Omental fat pad (tissue), 3 donors: ENCODE measurements at regions not wholly inside any gene's neighbourhood (a gene's known extent, or its start where the extent isn't known, plus 50 kb on each side); places are given as distances from the start of the nearest gene placed in this dataset.

Experiments used
- ATAC-seq: fragments of 150-250 bp; one replicate; pipeline ENCODE4 v1.9.1; 2016; ENCODE audit warnings: mild to moderate bottlenecking, moderate library complexity; ENCODE audit not compliant: low FRiP score
- DNase-seq: peaks from one replicate; pipeline ENCODE4 v3.0.0-alpha.2; 2019; ENCODE audit warnings: low spot score
- CTCF ChIP-seq, 3 donors: fragments of 450-650 bp; IDR thresholded peaks; one replicate each; pipeline ENCODE4 v1.5.1; 2016 to 2017; ENCODE audit warnings: antibody characterized with exemption in 3 of 3, mild to moderate bottlenecking in 3 of 3, moderate library complexity in 2 of 3

DNA sequence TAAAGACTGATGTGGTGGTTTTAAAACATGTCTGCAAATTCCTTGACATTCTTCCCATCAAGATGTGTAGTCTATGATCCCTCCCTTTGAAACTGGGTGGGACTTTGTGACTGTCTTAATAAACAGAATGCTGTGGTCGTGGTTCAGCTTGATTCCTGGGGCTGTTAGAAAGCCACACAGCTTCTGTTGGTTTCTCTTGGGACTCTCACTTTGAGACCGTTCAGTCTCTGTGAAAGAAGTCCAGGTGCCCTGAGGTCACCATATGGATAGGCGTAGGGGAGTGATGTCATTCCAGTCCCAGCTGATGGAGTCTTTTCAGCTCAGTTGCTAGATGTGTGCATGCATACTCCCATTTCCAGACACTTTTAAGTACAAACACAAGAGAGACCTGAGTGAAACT lies 216.6 kb downstream of the KDR start:
- DNase-seq (no peak), ATAC-seq (no peak)
- TF ChIP-seq CTCF (IDR thresholded peaks at IDR 0.05) = no peak

- TF ChIP-seq CTCF (IDR thresholded peaks at IDR 0.05) = no peak
- DNase-seq (no peak), ATAC-seq (no peak)
Observed at GRCh38 chr4:54904953-54905352, 220.4 kb downstream of the KDR start.

DNA sequence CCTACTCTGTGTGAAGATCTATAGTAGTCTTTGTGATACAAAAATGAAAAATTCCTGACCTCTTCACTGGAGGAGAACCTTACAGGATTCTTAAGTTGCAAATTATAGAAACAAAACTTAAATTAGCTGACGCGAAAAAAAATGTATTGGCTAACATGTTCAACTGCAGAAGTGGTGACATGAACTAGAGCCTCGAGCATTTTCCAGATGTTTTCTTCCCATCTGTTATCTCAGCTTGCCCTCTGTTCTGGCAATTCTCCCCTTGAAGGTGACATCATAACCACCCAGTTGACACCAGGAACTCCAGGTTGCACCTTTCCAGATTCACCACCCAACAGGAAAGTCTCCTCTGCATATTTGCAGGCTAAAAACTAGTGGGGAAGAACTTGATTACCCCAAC lies 222.4 kb downstream of the KDR start:
- no peak for DNase-seq
- no peak for ATAC-seq
- TF ChIP-seq CTCF (IDR thresholded peaks at IDR 0.05) = no peak

DNA sequence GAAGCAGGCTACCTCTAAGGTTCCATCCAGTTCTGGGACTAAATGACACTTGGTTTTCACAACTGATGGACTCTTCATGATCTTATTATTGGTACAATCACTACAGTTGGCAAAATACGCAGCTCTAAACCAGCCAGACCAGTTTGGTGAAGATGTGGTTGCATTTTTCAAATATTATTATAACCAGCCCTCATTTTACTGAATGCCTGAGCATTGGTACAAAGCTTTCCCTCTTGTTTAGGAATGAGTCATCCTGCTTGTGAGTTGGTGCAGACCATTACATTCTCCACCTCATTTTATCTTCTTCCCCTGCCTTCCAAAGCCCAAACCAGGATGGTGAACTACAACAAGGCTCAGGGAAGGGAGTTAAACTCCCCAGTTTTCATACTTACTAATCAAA lies 223.1 kb downstream of the KDR start:
- no peak for DNase-seq
- no peak for ATAC-seq
- TF ChIP-seq CTCF (IDR thresholded peaks at IDR 0.05) = no peak

GRCh38 chr4:54901202-54901601 lies 224.2 kb downstream of the KDR start:
- no peak for TF ChIP-seq CTCF (IDR thresholded peaks at IDR 0.05)
- no peak for ATAC-seq
- no peak for DNase-seq

DNA sequence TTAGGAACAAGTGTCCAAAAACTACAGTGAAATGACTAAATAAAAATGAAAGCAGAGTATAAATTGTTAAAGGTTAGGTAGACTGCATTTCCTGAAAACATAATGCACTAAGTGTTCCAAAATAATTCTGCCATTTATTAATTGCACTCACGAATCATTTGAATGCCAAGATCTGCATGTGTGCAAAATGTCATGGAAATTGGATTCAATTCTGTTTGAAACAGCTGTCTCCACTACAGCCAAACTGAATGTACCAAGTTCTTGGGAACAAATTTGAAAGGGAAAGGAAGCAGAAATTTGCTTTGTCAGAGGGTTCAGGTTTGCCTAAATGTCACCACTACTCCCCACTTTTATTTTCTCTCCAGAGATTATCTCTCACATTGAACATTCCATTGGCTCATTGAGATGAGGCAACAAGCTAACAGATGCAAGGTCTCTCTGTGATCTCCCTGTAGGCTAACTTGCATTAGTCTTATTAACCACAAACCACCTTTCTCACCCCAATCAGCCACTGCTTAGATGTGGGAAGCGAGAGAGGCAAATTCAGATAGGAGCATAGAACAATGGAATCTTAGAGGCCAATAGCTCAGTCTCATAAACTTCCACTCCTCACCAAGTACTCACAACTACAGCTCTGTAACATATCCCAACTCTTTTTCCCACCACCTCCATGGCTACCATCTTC lies 226.6 kb downstream of the KDR start:
- no peak for TF ChIP-seq CTCF (IDR thresholded peaks at IDR 0.05)
- DNase-seq (no peak), ATAC-seq (no peak)

DNA sequence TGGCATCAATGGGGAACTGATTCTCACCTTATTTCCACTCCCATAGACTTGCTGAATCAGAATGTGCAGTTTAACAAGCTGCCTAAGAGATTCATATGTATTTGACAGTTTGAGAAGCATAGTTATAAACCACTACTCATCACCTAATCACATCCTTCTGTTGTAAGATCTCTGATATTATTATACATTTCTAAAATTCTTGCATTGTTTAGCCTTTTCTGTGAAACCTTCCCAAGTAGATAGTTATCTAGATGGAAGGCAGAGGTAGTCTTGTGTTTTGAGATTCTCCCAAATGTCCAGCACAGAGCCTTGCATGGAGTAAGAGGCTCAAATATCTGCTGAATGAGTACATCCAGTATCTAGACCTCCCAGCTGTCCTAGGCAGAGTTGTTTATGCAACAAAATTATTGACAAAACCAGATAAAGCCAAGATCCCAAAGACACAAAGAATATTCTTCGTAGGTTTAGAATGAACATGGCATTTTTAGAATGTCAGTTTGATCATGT lies 227.3 kb downstream of the KDR start:
- no peak for ATAC-seq
- no peak for DNase-seq

More for the DNA sequence above, 227.3 kb downstream of the KDR start:
- TF ChIP-seq CTCF (IDR thresholded peaks at IDR 0.05) = no peak
